HG02938 (cell line): ENCODE measurements at regions not wholly inside any gene's neighbourhood (a gene's known extent, or its start where the extent isn't known, plus 50 kb on each side); places are given as distances from the start of the nearest gene placed in this dataset.
"Not testable (repeated sequence)": the region's sequence is repeated elsewhere in the genome, so short reads cannot be mapped to it uniquely, and the experiment has no call there.

Source experiments
- ATAC-seq: cut with Tn5 transposase; IDR thresholded peaks from one replicate; pipeline ENCODE4 v1.9.1; 2021; ENCODE audit warnings: mild to moderate bottlenecking, moderate library complexity; ENCODE audit not compliant: unreplicated experiment

DNA sequence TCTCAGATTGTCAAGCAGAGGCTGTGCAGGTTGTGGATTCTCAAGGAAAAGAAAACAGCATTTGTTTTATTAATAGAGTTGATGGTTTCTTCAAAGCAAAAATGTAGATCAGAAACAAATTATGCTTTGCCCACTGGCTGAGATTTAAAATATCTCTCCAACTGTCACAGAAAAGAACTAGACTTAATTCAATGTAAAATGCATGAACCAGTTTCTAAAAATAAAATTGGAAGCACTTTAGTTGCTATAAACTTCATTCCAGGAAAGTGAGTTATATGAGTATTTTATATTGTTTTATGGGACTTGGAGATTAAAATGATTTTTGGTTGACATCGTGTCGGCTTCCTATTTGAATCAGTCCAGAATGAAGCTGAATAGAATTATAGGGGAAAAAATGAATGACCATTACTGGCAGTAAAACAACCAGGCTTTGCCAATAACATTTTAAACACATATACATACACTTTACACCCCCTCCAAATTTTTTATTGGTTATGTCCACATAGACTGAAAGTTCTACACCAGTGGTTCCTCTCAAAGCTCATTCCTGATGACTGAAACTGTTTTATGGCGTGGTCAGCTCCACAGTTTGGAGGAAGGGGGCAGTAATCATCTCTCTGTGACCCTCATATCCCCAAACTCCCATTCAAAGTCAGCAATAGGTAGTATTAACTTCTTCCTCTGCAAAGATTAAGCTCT lies 55.5 kb upstream of the DAAM1 start:
- no peak for ATAC-seq

DNA sequence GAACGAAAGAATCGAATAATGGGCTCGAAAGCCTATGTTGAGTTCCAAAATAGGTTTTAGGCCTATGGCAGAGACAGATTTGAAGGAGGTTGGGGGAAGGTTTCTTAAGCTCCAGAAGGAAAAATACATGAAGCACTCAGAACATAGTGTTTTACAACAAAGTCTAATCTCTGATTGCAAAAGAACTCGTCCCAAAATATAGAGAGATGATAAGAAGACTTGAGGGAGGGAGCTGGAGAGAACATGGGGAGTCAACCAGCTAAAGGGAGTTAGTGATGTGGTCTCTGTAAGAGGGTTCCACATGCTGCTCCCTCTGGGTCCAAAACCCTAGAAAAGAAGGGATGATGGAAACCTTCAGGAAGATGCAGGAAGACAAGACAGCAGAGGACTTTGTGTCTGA lies 54.8 kb upstream of the DAAM1 start:
- ATAC-seq: no peak

DNA sequence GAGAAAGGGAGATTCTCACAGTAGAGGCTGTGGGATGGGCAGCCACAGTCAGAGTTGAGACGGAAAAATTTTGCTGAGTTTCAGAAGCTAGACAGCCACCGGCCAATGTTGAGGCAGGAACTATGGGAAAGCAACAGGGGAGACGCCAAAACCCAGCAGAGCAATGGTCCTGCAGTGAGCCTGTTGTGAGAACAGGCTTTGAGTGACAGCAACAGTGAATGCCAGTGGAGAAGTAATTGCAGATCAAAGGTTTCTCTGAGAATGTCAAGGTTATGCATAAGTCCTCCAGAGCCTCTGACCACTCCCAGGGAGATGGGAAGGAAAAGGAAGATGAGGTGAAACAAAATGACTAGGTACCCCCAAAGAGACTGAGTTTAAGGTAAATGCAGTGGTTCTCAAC lies 54.2 kb upstream of the DAAM1 start:
- ATAC-seq: no peak

GRCh38 chr14:59137256-59137655 lies 51.2 kb upstream of the DAAM1 start:
- no peak for ATAC-seq

DNA sequence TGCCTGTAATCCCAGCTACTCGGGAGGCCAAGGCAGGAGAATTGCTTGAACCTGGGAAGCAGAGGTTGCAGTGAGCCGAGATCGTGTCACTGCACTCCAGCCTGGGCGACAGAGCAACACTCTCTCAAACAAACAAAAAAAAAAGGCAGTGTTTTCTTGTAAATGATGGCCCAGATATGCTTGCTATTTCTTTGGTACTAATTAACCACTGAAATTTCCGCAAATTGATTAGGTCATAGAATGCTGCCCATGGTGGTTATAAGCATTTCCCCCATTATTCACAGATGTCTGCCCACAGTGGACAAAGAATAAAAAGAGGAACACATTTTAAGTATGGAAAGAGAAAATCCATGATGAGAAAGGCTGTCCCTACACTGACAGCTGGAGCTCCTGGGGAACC lies 49.9 kb upstream of the DAAM1 start:
- ATAC-seq: not testable (repeated sequence)
